ENCODE measurements at regions not wholly inside any gene's neighbourhood (a gene's known extent, or its start where the extent isn't known, plus 50 kb on each side); places are given as distances from the start of the nearest gene placed in this dataset.

GRCh38 chr18:65359479-65359878 lies 391.3 kb upstream of the CDH7 start:
- H3K27ac ChIP-seq, result no peak overlapping the region
- intact Hi-C loops (cut with DNase I; ENCODE audit: low total_unique reads), result no loop called here
- no peaks in the 10 kb centered on the region for H3K27me3 ChIP-seq
- H3K4me3 ChIP-seq, result no peak overlapping the region
- H3K36me3 ChIP-seq, result no peaks in the 10 kb centered on the region
- H3K9me3 ChIP-seq, result no peaks in the 10 kb centered on the region
- TF ChIP-seq POLR2A (IDR thresholded peaks at IDR 0.05) (no peak), POLR2AphosphoS5 (IDR thresholded peaks at IDR 0.05) (no peak), CTCF (IDR thresholded peaks at IDR 0.05) (no peak)
- DNase-seq (ENCODE audit: low spot score in 2 of 2), result no peak
- no peaks in the 10 kb centered on the region for H3K4me1 ChIP-seq

DNA sequence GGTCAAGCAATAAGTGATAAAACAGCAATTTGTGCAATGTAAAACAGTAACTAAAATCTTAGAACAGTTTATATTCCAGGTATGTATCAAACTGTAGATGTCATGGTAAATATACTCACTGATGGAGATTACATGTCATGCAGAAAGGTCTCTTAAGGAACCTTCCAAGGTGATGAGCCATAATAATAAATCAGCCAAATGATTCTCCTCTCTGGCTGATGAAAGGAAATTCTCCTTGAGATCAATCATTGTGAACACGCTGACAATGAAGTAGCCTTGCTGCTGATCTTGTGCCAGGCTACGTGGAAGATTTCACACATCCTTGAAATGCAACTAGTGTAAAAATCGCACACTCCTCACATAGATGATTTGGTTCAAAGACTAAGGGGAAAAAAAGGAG lies 392.5 kb upstream of the CDH7 start:
- Histone ChIP-seq H3K27me3 (no peaks in the 10 kb centered on the region), H3K4me3 (no peak overlapping the region), H3K9me3 (no peaks in the 10 kb centered on the region), H3K4me1 (no peaks in the 10 kb centered on the region), H3K36me3 (no peaks in the 10 kb centered on the region), H3K27ac (no peak overlapping the region)
- TF ChIP-seq CTCF (IDR thresholded peaks at IDR 0.05) (no peak), POLR2A (IDR thresholded peaks at IDR 0.05) (no peak), POLR2AphosphoS5 (IDR thresholded peaks at IDR 0.05) (no peak)
- no peak for DNase-seq (ENCODE audit: low spot score in 2 of 2)
- intact Hi-C loops (cut with DNase I; ENCODE audit: low total_unique reads), result no loop called here

DNA sequence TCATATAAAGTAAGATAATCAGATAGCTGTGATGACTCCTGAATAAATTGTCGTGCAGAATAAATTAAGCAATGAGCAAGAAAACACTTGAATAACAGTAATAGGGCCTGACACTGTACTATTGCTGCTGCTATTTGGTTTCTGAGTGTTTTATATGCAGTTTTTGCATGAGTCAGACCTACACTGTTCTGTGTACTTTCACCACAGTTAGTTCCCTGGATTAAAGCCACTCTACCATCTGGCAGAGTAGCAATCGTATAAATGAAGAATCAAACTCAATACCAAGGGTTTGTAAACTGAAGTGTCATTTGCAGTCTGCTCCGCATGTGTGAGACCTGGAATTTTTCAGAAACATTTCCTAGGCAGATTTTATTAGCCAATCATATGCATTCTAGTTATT lies 398.6 kb upstream of the CDH7 start:
- intact Hi-C loops (cut with DNase I; ENCODE audit: low total_unique reads), result no loop called here
- DNase-seq (ENCODE audit: low spot score in 2 of 2), result no peak
- no peak overlapping the region for H3K27ac ChIP-seq
- H3K27me3 ChIP-seq, result no peaks in the 10 kb centered on the region
- H3K4me1 ChIP-seq, result no peaks in the 10 kb centered on the region
- no peaks in the 10 kb centered on the region for H3K9me3 ChIP-seq
- no peak for TF ChIP-seq POLR2A (IDR thresholded peaks at IDR 0.05)
- H3K4me3 ChIP-seq, result no peak overlapping the region
- H3K36me3 ChIP-seq, result no peaks in the 10 kb centered on the region

DNA sequence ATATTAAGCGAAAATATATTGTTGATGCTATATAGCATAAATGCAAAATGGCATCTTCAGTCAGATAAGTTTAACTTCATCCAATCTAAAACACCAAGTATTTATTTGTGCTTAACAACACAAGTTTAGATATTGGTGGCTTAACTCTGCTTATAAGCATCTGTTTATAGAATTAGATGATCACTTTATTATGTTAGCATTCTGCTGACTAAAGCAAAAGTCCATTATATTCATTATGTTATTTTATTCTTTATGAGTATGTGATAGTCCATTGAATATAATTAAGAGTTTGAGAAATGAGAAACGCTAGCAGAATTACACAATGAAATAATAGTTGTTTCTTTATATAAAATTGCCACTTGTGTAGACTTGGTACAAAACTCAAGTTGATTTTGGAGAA lies 401.2 kb upstream of the CDH7 start:
- Histone ChIP-seq H3K9me3 (no peaks in the 10 kb centered on the region), H3K27ac (no peak overlapping the region), H3K36me3 (no peaks in the 10 kb centered on the region), H3K4me3 (no peak overlapping the region), H3K27me3 (no peaks in the 10 kb centered on the region), H3K4me1 (no peaks in the 10 kb centered on the region)
- TF ChIP-seq POLR2AphosphoS5 (IDR thresholded peaks at IDR 0.05), result no peak
- DNase-seq (ENCODE audit: low spot score in 2 of 2), result no peak
- intact Hi-C loops (cut with DNase I; ENCODE audit: low total_unique reads), result no loop called here

- intact Hi-C loops (cut with DNase I; ENCODE audit: low total_unique reads), result no loop called here
- H3K36me3 ChIP-seq, result no peaks in the 10 kb centered on the region
- TF ChIP-seq POLR2AphosphoS5 (IDR thresholded peaks at IDR 0.05), result no peak
- no peak for TF ChIP-seq CTCF (IDR thresholded peaks at IDR 0.05)
- no peak for TF ChIP-seq POLR2A (IDR thresholded peaks at IDR 0.05)
- H3K27me3 ChIP-seq, result no peaks in the 10 kb centered on the region
- H3K4me1 ChIP-seq, result no peaks in the 10 kb centered on the region
- no peaks in the 10 kb centered on the region for H3K9me3 ChIP-seq
- no peak overlapping the region for H3K27ac ChIP-seq
- no peak for DNase-seq (ENCODE audit: low spot score in 2 of 2)
- no peak overlapping the region for H3K4me3 ChIP-seq
These were observed 403.4 kb upstream of the CDH7 start for GRCh38 chr18:65347446-65347845.

GRCh38 chr18:65346086-65346485 lies 404.7 kb upstream of the CDH7 start:
- Histone ChIP-seq H3K27ac (no peak overlapping the region), H3K4me1 (no peaks in the 10 kb centered on the region), H3K36me3 (no peaks in the 10 kb centered on the region), H3K9me3 (no peaks in the 10 kb centered on the region), H3K4me3 (no peak overlapping the region), H3K27me3 (no peaks in the 10 kb centered on the region)
- TF ChIP-seq CTCF (IDR thresholded peaks at IDR 0.05), result no peak
- TF ChIP-seq POLR2A (IDR thresholded peaks at IDR 0.05), result no peak
- no peak for DNase-seq (ENCODE audit: low spot score in 2 of 2)
- intact Hi-C loops (cut with DNase I; ENCODE audit: low total_unique reads), result no loop called here
